ENCODE measurements at regions not wholly inside any gene's neighbourhood (a gene's known extent, or its start where the extent isn't known, plus 50 kb on each side); places are given as distances from the start of the nearest gene placed in this dataset.

- H3K4me1 Mint-ChIP-seq (ENCODE audit: low read depth, unreplicated experiment) = peaks cover 8% of the 10 kb centered on the region
These were observed 298.0 kb downstream of the GPAT3 start for GRCh38 chr4:83833920-83834319.

GRCh38 chr4:83832110-83832825 lies 296.4 kb downstream of the GPAT3 start:
- H3K27ac Mint-ChIP-seq (ENCODE audit: unreplicated experiment) = no peak overlapping the region
- H3K36me3 Mint-ChIP-seq (ENCODE audit: insufficient read depth, unreplicated experiment) = no peaks in the 10 kb centered on the region
- H3K4me3 Mint-ChIP-seq (ENCODE audit: low read depth, unreplicated experiment) = no peak overlapping the region
- no peak for DNase-seq
- H3K27me3 Mint-ChIP-seq (ENCODE audit: unreplicated experiment) = no peaks in the 10 kb centered on the region
- H3K4me1 Mint-ChIP-seq (ENCODE audit: low read depth, unreplicated experiment) = peaks cover 5% of the 10 kb centered on the region
- no TSS peak for BruUV-seq (replicated peaks)
- CTCF ChIA-PET = no interaction called here
- TF ChIP-seq CTCF (IDR thresholded peaks at IDR 0.05; ENCODE audit: unreplicated experiment) = no peak
- intact Hi-C loops (cut with micrococcal nuclease; ENCODE audit: unreplicated experiment) = no loop called here
- H3K9me3 Mint-ChIP-seq (ENCODE audit: low read depth, unreplicated experiment) = no peaks in the 10 kb centered on the region

More at GRCh38 chr4:83833920-83834319, 298.0 kb downstream of the GPAT3 start:
- no peaks in the 10 kb centered on the region for H3K27me3 Mint-ChIP-seq (ENCODE audit: unreplicated experiment)
- H3K36me3 Mint-ChIP-seq (ENCODE audit: insufficient read depth, unreplicated experiment) = no peaks in the 10 kb centered on the region
- no peak for DNase-seq
- BruUV-seq (replicated peaks) = no TSS peak
- CTCF ChIA-PET = no interaction called here
- TF ChIP-seq CTCF (IDR thresholded peaks at IDR 0.05; ENCODE audit: unreplicated experiment) = no peak
- intact Hi-C loops (cut with micrococcal nuclease; ENCODE audit: unreplicated experiment) = no loop called here
- no peak overlapping the region for H3K27ac Mint-ChIP-seq (ENCODE audit: unreplicated experiment)
- no peaks in the 10 kb centered on the region for H3K9me3 Mint-ChIP-seq (ENCODE audit: low read depth, unreplicated experiment)
- H3K4me3 Mint-ChIP-seq (ENCODE audit: low read depth, unreplicated experiment) = no peak overlapping the region

GRCh38 chr4:83831588-83831987 lies 295.7 kb downstream of the GPAT3 start:
- Mint-ChIP-seq H3K36me3 (ENCODE audit: insufficient read depth, unreplicated experiment) (no peaks in the 10 kb centered on the region), H3K27me3 (ENCODE audit: unreplicated experiment) (no peaks in the 10 kb centered on the region), H3K27ac (ENCODE audit: unreplicated experiment) (no peak overlapping the region), H3K4me3 (ENCODE audit: low read depth, unreplicated experiment) (no peak overlapping the region), H3K9me3 (ENCODE audit: low read depth, unreplicated experiment) (no peaks in the 10 kb centered on the region), H3K4me1 (ENCODE audit: low read depth, unreplicated experiment) (no peaks in the 10 kb centered on the region)
- TF ChIP-seq CTCF (IDR thresholded peaks at IDR 0.05; ENCODE audit: unreplicated experiment) = no peak
- DNase-seq = no peak
- intact Hi-C loops (cut with micrococcal nuclease; ENCODE audit: unreplicated experiment) = no loop called here
- BruUV-seq (replicated peaks) = no TSS peak
- CTCF ChIA-PET = no interaction called here

- CTCF ChIA-PET = no interaction called here
- no peaks in the 10 kb centered on the region for H3K36me3 Mint-ChIP-seq (ENCODE audit: insufficient read depth, unreplicated experiment)
- no peaks in the 10 kb centered on the region for H3K27me3 Mint-ChIP-seq (ENCODE audit: unreplicated experiment)
- no peak for DNase-seq
- H3K9me3 Mint-ChIP-seq (ENCODE audit: low read depth, unreplicated experiment) = no peaks in the 10 kb centered on the region
- H3K4me3 Mint-ChIP-seq (ENCODE audit: low read depth, unreplicated experiment) = no peak overlapping the region
- intact Hi-C loops (cut with micrococcal nuclease; ENCODE audit: unreplicated experiment) = no loop called here
- no peaks in the 10 kb centered on the region for H3K4me1 Mint-ChIP-seq (ENCODE audit: low read depth, unreplicated experiment)
- BruUV-seq (replicated peaks) = no TSS peak
- no peak for TF ChIP-seq CTCF (IDR thresholded peaks at IDR 0.05; ENCODE audit: unreplicated experiment)
- no peak overlapping the region for H3K27ac Mint-ChIP-seq (ENCODE audit: unreplicated experiment)
These were observed 294.4 kb downstream of the GPAT3 start for GRCh38 chr4:83830138-83830888.
